ENCODE measurements at regions not wholly inside any gene's neighbourhood (a gene's known extent, or its start where the extent isn't known, plus 50 kb on each side); places are given as distances from the start of the nearest gene placed in this dataset.

DNA sequence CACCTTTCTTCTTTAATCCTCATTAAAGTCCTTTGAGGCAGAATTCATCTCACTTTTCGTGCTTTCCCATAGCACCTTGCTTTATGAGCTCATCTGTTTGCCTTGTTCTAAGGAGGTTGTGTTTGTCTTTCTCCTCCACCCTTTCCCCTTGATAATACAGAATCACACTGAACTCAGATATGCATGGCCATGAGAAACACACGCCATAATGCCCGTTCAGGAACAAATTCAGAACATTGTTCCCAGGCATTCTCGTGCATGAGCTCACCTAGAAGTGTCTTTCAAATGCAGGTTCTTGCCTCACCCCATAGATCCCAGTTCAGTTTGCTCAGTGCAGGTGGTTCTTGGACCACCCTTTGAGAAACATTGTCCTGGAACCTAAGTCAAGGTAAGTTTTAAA is 71.1 kb downstream of the TMEM114 start:
- no peaks in the 10 kb centered on the region for H3K36me3 ChIP-seq
- no peaks in the 10 kb centered on the region for H3K27me3 ChIP-seq
- no peaks in the 10 kb centered on the region for H3K9me3 ChIP-seq
- DNase-seq: no peak
- H3K4me3 ChIP-seq: no peak overlapping the region
- intact Hi-C loops (cut with DNase I; ENCODE audit: low total_unique reads): no loop called here
- H3K4me1 ChIP-seq: no peaks in the 10 kb centered on the region
- TF ChIP-seq, protein P1, sequence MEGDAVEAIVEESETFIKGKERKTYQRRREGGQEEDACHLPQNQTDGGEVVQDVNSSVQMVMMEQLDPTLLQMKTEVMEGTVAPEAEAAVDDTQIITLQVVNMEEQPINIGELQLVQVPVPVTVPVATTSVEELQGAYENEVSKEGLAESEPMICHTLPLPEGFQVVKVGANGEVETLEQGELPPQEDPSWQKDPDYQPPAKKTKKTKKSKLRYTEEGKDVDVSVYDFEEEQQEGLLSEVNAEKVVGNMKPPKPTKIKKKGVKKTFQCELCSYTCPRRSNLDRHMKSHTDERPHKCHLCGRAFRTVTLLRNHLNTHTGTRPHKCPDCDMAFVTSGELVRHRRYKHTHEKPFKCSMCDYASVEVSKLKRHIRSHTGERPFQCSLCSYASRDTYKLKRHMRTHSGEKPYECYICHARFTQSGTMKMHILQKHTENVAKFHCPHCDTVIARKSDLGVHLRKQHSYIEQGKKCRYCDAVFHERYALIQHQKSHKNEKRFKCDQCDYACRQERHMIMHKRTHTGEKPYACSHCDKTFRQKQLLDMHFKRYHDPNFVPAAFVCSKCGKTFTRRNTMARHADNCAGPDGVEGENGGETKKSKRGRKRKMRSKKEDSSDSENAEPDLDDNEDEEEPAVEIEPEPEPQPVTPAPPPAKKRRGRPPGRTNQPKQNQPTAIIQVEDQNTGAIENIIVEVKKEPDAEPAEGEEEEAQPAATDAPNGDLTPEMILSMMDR (IDR thresholded peaks at IDR 0.05): no peak
- no peak overlapping the region for H3K27ac ChIP-seq

DNA sequence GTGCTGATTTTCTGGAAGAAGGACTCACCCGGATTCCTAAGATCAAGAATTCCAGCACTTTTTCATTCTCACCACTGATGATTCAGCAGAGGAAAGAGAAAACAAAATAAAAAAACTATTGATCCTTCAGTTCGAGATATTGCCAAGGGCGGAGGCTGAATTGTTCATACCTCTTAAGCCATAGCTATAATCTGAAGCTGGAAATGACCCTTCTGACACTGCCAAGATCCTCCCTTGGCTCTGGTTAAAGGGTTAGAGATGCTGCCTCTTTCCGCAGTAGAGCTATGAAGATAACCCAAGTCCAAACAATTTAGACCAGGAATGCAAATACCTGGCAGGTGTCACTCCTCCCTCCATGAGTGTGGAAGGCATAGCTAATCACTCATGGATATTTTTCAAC is 73.0 kb downstream of the TMEM114 start:
- intact Hi-C loops (cut with DNase I; ENCODE audit: low total_unique reads): no loop called here

DNA sequence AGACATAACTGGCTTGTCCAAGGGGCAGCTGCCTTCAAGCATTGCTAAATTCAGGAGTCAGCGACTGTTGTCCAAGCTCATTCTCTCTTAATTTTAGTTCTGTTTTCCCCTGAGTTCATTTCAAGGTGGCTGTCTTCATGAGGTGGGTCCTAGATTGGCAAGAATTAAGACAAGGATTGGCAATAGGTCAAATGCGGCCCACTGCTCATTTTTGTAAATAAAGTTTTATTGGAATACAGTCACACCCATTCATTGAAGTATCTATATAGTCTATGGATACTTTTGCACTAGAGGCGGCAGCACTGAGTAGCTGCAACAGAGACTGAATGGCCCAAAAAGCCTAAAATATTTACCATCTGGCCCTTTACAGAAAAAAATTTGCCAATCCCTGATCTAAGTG is 73.8 kb downstream of the TMEM114 start:
- Histone ChIP-seq H3K9me3 (peaks cover 0 to 3% (median 0%) of the 10 kb centered on the region in 3 donors), H3K36me3 (no peaks in the 10 kb centered on the region), H3K27ac (no peak overlapping the region), H3K4me1 (no peaks in the 10 kb centered on the region), H3K27me3 (no peaks in the 10 kb centered on the region), H3K4me3 (no peak overlapping the region)
- TF ChIP-seq, protein P1 (IDR thresholded peaks at IDR 0.05): no peak
- intact Hi-C loops (cut with DNase I; ENCODE audit: low total_unique reads): no loop called here
- no peak for DNase-seq

More for the DNA sequence above, 73.0 kb downstream of the TMEM114 start:
- TF ChIP-seq, protein P1 (IDR thresholded peaks at IDR 0.05): no peak
- Histone ChIP-seq H3K36me3 (no peaks in the 10 kb centered on the region), H3K27ac (no peak overlapping the region), H3K4me1 (no peaks in the 10 kb centered on the region), H3K9me3 (peaks cover 0 to 1% (median 0%) of the 10 kb centered on the region in 3 donors), H3K4me3 (no peak overlapping the region), H3K27me3 (no peaks in the 10 kb centered on the region)
- no peak for DNase-seq

DNA sequence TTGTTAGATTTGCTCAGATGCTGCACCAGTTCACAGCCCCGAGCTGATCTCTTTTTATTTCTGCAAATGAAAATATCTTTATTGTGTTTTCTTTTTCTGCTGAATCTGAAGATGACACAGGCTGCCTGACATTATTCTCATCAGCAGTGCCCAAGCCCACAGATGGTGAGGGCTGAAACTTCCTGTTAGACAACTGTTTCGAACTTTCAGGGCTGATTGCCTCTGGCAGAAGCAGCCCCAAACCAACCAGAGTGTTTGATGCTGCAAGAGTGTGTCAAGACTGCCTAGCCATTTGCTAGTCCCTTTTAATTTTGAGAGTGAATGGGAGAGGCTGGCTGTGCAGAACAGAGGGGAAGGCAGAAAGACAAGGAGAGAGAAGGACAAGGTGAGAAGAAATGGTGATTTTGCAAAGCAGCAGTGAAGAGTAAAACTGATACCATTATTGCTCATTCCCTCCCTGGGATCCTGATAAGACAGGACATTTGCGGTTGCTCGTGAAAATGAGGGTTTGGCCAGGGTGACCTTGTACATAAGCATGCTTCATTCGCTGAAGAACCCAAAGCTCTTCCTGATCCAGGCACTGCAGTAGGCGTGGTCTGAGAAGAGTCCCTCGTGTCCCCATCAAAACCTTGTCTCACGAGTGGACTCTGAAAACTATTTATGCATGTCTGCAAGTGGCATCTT is 77.2 kb downstream of the TMEM114 start:
- Histone ChIP-seq H3K4me3 (no peak overlapping the region), H3K4me1 (no peaks in the 10 kb centered on the region), H3K27me3 (no peaks in the 10 kb centered on the region), H3K9me3 (peaks cover 0 to 3% (median 0%) of the 10 kb centered on the region in 3 donors), H3K27ac (no peak overlapping the region), H3K36me3 (no peaks in the 10 kb centered on the region)
- no peak for DNase-seq
- TF ChIP-seq, protein P1 (IDR thresholded peaks at IDR 0.05): no peak
- intact Hi-C loops (cut with DNase I; ENCODE audit: low total_unique reads): no loop called here

DNA sequence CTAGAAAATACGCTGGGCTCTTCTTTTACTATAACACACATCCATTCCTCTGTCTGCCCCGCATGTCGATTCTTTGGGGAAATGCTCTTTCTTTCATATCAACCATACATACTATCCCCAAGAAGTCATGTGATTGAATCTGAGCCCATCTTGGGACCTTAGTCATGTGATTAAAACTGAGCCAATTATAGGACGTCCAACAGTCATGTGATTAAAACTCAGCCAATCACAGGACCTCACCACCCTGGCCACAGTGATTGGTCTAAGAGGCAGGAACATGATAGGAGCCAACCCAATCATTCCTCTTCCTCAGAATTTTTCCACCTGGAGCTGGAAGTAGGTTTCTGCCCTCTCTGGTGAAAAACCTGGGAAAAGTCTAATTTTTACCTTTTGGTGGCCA is 78.8 kb downstream of the TMEM114 start:
- no peaks in the 10 kb centered on the region for H3K36me3 ChIP-seq
- no peak overlapping the region for H3K4me3 ChIP-seq
- intact Hi-C loops (cut with DNase I; ENCODE audit: low total_unique reads): no loop called here
- peaks cover 0 to 3% (median 0%) of the 10 kb centered on the region in 3 donors for H3K9me3 ChIP-seq
- H3K4me1 ChIP-seq: no peaks in the 10 kb centered on the region
- TF ChIP-seq, protein P1 (IDR thresholded peaks at IDR 0.05): no peak
- DNase-seq: no peak
- H3K27me3 ChIP-seq: no peaks in the 10 kb centered on the region
- no peak overlapping the region for H3K27ac ChIP-seq
